NCI-H1105 (cell line): ENCODE measurements at regions not wholly inside any gene's neighbourhood (a gene's known extent, or its start where the extent isn't known, plus 50 kb on each side); places are given as distances from the start of the nearest gene placed in this dataset.

Experiments
- DNase-seq: peaks from one replicate; lab custom pipeline; 2025; lab: John Stamatoyannopoulos, UW

DNA sequence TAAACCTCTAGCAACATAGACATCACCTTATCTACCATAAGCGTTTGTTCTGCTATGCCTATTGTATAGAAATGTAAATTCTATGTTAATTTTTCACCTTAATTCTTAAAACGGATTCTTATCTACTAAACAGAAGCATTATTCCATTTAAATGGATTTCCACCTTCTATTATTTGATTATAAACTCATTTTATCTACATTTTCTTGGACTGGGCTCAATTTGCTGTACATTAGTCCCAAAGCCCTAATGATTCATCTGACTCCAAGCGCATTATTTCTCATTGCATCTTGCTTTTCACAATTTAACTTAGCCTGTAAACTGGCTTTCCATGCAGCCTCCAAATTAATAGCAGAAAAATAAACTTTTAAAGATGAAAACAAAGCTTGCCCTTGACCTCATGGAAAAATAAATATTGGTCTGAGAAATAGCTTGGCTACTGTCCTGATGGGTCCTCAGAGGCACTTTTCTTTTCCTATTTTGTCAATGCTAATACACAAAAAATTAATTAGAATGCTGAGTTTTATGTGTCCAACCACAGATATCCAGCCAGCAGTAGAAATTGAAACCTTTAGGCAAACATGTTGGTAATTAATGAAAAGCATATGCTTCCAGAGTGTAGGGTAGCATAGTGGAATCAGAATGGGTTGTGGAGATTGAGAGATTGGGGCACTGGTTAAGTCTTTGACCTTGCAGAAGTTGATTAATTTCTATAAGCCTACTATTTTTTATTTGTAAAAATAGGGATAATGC is 81.4 kb upstream of the CFAP20DC start:
- no peak for DNase-seq

DNA sequence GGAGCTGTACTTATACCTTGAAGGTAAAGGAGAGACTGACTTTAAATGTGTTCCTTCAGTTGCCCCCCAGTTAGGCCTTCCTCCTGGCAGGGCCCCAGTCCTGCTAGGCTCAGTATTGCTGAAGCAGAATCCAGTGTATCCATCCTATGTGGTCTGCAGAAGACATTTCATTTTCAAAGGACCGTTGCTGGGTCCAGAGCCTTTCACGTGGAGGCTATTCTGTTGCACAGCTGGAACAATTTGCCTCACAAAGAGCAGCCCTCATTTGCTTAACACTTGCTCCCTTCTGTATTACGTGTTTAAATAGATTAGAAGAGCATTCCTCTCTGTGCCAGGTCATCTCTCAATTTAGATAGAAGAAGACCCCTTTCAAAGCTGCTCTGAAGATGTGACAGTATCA is 78.9 kb upstream of the CFAP20DC start:
- DNase-seq = no peak

DNA sequence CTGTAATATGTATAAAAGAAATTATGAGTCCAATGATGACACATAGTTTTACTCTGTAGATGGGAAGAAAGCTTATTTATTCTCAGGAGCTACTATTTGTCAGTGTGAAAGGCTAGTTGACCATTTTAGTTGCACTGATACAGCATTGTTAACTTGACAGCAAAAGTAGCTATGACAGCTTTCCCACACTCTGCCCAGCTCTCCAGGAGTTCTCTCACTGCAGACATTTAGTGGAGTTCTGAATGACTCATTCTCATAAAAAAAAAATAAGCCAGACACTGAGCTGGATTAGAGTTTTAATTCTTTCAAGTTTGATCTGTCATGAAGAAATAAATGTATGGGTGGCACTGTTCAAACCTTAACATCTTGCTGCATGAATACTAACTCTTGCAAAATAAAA is 77.2 kb upstream of the CFAP20DC start:
- no peak for DNase-seq

GRCh38 chr3:59126446-59126845 is 76.6 kb upstream of the CFAP20DC start:
- no peak for DNase-seq

- DNase-seq = no peak
These were observed 71.7 kb upstream of the CFAP20DC start for GRCh38 chr3:59121346-59122144.

DNA sequence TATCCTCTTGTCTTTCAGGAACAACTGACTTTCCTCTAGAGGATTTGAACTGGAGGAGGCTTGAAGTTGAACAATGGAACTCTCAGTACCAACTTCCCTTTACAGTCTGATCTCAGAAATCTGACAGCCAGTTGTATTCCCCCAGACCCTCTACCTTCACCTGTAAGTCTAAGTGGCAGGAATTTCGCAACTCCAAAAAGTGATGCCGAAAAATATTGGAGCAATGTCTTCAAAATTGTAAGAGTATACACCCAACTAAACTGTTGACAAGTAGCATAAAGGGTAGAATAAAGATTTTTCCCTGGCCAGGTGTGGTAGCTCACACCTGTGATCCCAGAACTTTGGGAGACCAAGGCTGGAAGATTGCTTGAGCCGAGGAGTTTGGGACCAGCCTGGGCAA is 69.1 kb upstream of the CFAP20DC start:
- DNase-seq = no peak

- no peak for DNase-seq
These were observed 67.6 kb upstream of the CFAP20DC start for GRCh38 chr3:59117396-59117795.

- no peak for DNase-seq
These were observed 66.4 kb upstream of the CFAP20DC start for GRCh38 chr3:59116233-59116537.

DNA sequence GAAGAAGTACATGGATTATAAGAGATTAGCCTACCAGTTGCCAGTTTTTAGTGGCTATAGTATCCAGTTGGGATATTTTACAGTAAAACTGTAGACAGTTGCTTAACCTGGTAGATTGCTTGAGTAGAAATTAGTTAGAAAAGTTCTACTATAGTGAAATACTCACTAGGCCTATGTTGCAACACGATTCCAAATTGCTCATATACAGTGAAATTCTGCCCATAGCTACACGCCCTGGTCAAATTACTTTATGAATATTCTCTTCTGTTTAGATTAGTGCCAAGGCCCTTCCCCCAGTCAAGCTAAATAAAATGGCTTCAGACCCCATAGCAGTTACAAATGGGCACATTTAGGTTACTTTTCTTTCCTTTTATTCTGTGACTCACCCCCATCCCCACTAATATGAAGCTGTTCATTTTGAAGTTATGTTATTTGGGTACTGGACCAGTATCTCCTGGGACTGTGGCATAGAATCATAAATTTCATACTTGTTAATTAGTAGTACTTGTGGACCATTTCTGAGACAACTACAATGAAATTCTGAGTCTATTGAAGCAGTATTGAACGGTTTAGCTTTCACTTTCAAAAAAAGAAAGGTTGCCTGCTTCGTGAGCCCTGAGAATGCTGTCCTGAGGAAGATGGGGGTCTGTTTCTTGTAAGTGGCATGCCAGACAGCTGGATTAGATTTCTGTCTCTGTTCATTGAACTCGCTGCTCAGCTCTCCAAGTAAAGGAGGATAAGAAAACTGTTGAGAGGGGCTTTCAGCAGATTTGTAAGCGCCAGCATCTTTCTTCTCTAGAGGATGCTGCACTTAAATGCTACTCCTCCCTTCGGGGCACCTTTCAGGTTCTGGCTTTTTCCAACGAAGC is 65.8 kb upstream of the CFAP20DC start:
- DNase-seq = no peak

DNA sequence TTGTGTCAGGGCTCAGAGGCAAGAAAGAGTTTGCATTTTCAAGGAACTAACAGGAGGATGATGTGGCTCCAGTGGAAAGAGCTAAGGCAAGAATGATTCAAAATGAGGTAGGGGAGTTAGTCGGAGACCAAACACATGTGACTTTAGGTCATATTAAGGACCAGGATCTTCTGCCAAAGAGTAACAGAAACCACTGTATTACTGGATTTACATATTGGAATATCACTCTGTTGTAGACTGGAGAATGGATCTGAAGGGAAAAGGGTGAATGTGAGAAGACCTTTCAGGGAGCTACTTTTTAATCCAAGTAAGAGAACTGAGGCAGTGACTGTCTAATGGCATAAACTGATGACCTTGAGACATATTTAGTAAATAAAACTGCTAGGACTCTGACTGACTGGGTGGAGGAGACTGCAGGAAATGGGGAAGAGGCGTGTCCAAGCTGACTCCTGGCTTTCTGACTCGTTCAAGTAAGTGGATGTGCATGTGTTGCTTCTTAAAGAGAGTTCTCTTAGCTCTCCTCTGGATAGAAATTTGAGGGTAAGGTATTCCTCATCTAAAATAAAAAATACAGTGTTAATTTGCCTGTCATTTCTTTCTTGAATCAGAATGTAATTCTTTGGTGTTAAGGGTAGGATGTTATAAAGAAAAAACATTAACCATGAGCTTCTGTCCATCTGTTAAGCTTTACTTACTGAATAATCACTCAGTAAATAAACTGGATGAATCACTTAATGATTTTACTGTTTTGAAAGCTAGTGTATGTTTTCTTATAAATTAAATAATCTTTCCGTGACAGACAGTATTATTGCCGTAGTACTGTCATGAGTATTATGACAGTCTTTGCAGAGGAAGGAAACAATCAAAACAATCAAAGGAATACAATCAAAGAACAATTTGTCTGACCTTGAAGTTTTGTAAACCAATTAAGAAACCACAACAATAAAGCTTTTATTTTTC is 58.3 kb upstream of the CFAP20DC start:
- DNase-seq = no peak

DNA sequence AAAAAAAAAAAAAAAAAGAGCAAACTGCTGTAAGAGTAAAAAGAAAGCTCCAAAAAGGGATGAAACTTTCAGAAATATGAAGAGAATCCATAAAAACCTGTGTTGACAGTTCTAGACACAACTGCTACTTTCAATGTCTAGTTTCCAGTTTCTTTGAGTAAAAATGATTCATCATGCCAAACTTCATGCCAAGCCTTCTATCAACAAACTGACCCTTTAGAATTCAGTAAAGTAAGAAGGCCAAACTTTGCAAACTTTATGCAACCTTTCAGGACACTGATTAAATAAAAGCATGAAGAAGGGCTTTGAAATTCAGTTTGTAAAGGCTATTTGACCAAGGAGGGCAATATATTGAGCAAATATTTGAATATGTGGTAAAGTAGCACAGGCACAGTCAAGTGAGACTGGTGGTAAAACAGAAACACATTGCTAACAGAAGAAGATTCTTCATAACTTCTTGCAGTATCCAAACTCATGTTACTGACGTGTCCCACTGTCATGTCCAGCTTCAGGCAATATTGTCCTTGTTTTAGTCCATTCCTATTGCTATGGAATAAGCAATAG is 56.3 kb upstream of the CFAP20DC start:
- no peak for DNase-seq

DNA sequence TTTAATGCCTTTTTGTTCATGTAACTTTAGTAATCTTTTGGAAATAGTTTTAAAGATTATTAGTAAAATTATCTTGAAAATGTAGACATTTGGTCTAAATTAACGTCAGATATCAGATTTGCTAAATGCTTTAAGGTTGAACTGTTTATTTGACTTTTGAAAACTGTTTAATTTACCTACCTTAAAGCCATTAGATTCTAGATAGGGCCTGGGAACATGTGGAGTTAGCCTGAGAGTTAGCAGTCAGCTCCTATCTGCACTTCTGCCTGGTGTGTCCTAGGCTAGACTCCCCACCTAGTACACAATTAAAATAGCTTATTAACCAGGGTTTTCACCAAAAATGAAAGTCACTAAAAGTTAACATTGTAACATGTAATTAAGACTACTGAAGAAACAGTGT is 53.7 kb upstream of the CFAP20DC start:
- DNase-seq = no peak

GRCh38 chr3:59101231-59101736 is 51.5 kb upstream of the CFAP20DC start:
- no peak for DNase-seq
